Lower leg skin (tissue), 4 donors: ENCODE measurements at regions not wholly inside any gene's neighbourhood (a gene's known extent, or its start where the extent isn't known, plus 50 kb on each side); places are given as distances from the start of the nearest gene placed in this dataset.

Experiments used
- DNase-seq, 2 donors: peaks; one replicate each; pipeline ENCODE4 v3.0.0-alpha.2; 2019; ENCODE audit warnings: low spot score in 2 of 2
- H3K4me3 ChIP-seq: fragments of 200-600 bp; sonication (generic); 2 replicates; pipeline ENCODE4 v1.5.1; 2017; ENCODE audit warnings: mild to moderate bottlenecking, low read depth; ENCODE audit not compliant: poor library complexity, severe bottlenecking
- POLR2A ChIP-seq, 2 donors: fragments of 450-650 bp; IDR thresholded peaks; one replicate each; pipeline ENCODE4 v1.6.1; 2016 to 2017; ENCODE audit warnings: antibody characterized with exemption in 2 of 2, mild to moderate bottlenecking in 1 of 2, moderate library complexity in 1 of 2
- WGBS, 2 donors: methylation state at CpG; one replicate each; pipeline ENCODE4 v1.1.5; 2018; 5-methylcytosine and 5-hydroxymethylcytosine counted together
- intact Hi-C: fragments of 100-400 bp; cut with DNase I; formaldehyde crosslinking; loops from one replicate; pipeline ENCODE4 v1.15.0; 2023; ENCODE audit warnings: low total_unique reads
- TF ChIP-seq, protein P1 (sequence below), 3 donors: fragments of 450-650 bp; IDR thresholded peaks; one replicate each; pipeline ENCODE4 v1.5.1; 2016; ENCODE audit warnings: antibody characterized with exemption in 3 of 3, mild to moderate bottlenecking in 3 of 3, moderate library complexity in 2 of 3

DNA sequence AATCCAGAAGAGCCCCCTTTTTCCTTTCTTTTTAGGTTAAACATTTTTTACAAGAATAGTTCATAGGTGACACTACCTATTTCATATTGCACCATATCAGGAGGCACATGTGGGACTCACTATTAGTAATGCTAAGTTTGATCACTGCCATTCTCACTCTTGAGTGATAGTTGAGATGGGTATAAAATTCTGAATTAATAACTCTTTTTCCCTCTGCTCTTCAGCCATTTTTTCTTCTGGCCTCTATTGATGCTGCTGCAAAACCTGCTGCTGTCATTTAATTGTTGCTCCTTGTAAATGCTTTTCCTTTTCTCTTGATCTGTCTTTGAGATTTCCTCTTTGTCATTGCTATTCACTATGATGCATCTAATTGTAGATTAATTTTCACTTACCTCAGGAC lies 482.0 kb downstream of the MID1IP1 start:
- no peak overlapping the region for H3K4me3 ChIP-seq
- no peak for TF ChIP-seq POLR2A (IDR thresholded peaks at IDR 0.05)
- TF ChIP-seq, protein P1, sequence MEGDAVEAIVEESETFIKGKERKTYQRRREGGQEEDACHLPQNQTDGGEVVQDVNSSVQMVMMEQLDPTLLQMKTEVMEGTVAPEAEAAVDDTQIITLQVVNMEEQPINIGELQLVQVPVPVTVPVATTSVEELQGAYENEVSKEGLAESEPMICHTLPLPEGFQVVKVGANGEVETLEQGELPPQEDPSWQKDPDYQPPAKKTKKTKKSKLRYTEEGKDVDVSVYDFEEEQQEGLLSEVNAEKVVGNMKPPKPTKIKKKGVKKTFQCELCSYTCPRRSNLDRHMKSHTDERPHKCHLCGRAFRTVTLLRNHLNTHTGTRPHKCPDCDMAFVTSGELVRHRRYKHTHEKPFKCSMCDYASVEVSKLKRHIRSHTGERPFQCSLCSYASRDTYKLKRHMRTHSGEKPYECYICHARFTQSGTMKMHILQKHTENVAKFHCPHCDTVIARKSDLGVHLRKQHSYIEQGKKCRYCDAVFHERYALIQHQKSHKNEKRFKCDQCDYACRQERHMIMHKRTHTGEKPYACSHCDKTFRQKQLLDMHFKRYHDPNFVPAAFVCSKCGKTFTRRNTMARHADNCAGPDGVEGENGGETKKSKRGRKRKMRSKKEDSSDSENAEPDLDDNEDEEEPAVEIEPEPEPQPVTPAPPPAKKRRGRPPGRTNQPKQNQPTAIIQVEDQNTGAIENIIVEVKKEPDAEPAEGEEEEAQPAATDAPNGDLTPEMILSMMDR (IDR thresholded peaks at IDR 0.05): no peak
- no peak for DNase-seq
- intact Hi-C loops: no loop called here

DNA sequence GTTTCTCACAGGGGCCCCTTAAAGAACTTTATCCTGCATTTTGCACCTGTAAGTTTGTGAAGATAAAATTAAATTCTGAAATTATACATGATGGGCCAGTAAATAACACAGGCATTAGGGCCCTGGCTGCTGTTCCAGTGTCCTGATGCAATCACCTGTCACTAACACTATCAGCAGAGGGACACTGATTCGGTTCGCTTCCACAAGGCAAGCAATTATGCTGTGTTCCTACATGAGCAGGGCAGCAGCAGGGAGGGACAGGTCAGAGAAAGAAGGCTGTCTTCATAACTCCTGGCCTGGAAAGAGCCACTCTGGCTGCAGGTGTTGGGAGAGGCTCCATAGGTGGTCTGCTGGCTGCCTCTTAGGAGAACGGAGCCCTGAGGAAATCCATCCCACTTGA lies 487.3 kb downstream of the MID1IP1 start:
- WGBS, 2 donors: 85 to 91% methylated on average over 2 to 3 of the region's 3 CpGs
- no peak overlapping the region for H3K4me3 ChIP-seq
- intact Hi-C loops: no loop called here
- no peak for TF ChIP-seq POLR2A (IDR thresholded peaks at IDR 0.05)
- TF ChIP-seq, protein P1 (IDR thresholded peaks at IDR 0.05): no peak
- peak in 1 of 2 donors; percentile 9 for DNase-seq

DNA sequence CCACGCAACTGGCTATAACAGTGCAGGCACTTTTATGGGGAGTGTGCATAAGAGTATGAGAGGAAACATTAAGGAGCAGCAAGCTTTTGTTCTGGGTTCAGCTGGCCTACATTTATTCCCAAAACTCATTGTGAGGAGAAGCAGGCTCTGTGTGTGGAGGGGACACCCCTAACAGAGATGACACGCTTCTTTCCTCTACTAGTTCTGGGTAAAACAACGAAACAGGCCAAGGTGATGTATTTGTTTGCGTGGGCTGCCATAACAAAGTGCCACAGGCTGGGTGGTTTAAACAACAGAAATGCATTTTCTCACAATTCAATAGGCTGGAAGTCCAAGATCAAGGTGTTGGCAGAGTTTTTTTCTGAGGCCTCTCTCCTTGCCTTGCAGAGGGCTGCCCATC lies 488.6 kb downstream of the MID1IP1 start:
- WGBS, 2 donors: 87 to 91% methylated on average over 4 of the region's 4 CpGs
- TF ChIP-seq, protein P1 (IDR thresholded peaks at IDR 0.05): no peak
- no peak for TF ChIP-seq POLR2A (IDR thresholded peaks at IDR 0.05)
- no peak overlapping the region for H3K4me3 ChIP-seq
- DNase-seq: no peak
- intact Hi-C loops: no loop called here

DNA sequence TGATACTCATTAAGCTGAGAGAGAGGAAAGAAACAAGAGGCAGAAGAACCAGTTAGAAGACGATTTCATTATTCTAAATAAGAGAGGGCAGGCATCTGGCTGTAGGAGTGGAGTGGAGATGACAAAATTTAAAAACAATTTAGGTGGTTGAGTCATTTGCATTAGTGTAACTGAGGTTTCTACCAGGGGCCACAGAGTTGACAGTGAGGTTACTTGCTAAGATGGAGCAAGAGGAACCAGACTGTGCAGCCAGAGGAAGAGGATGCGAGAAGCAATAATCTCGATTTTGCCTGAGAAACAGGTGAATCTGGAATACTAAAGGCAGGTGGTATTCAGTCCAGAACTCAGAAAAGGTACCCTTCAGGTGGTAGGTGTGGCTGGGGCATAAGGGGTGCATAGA lies 491.9 kb downstream of the MID1IP1 start:
- intact Hi-C loops: no loop called here
- WGBS, 2 donors: 69 to 86% methylated on average over 3 of the region's 3 CpGs
- peak in 1 of 2 donors; percentile 23 for DNase-seq
- no peak overlapping the region for H3K4me3 ChIP-seq
- TF ChIP-seq, protein P1 (IDR thresholded peaks at IDR 0.05): no peak
- no peak for TF ChIP-seq POLR2A (IDR thresholded peaks at IDR 0.05)

DNA sequence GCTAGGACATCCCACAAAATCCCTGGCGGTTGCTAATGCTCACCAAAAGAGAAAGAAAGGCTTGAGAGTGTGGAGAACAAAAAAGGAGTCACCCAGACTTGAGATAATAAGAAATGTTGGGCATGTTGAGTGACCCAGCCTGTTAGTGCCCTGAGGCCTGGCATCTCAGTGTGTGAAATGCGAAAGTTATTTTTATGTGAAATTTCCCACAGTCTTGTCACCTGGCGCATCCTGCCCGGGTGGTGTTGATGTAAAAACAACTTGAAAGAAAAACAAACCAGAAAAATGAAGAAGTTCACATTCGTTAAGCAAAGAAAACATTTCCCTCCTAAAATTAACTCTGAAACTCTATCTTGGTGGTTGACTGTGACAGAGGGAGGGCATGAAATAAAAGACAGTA lies 495.2 kb downstream of the MID1IP1 start:
- no peak for DNase-seq
- H3K4me3 ChIP-seq: no peak overlapping the region
- 84 to 85% methylated on average over 5 of the region's 5 CpGs for WGBS, 2 donors
- TF ChIP-seq, protein P1 (IDR thresholded peaks at IDR 0.05): no peak
- no peak for TF ChIP-seq POLR2A (IDR thresholded peaks at IDR 0.05)
- intact Hi-C loops: no loop called here

DNA sequence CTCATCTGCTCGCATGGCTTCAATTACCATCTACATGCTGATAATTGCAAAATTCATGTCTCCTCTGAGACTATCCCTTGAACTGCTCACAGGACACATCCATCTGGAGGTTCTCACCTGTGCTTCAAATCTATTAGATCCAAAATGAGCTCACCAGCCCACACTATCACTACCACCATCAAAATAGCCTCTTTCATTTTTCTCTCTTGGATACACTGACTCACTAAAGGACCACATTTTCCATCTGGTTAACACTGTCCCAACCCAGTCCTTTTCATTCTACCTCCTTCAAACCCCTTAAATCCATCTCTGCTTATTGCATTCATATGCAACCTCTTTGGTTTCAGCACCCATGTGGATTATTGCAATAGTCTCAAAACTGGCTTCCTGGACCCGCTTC lies 497.6 kb downstream of the MID1IP1 start:
- H3K4me3 ChIP-seq: no peak overlapping the region
- TF ChIP-seq, protein P1 (IDR thresholded peaks at IDR 0.05): no peak
- no peak for TF ChIP-seq POLR2A (IDR thresholded peaks at IDR 0.05)
- intact Hi-C loops: no loop called here
- WGBS, 2 donors: 91 to 97% methylated on average over 2 of the region's 2 CpGs
- DNase-seq: no peak
